ENCODE measurements at regions not wholly inside any gene's neighbourhood (a gene's known extent, or its start where the extent isn't known, plus 50 kb on each side); places are given as distances from the start of the nearest gene placed in this dataset.

- Histone ChIP-seq H3K23me2 (ENCODE audit: insufficient read length, low read depth, low read length, poor library complexity, severe bottlenecking) (no peaks in the 10 kb centered on the region), H2BK5ac (ENCODE audit: insufficient read length, low read length) (no peak overlapping the region), H3K4me2 (ENCODE audit: insufficient read depth, insufficient read length, low read length) (no peak overlapping the region), H3K56ac (ENCODE audit: insufficient read length, low read depth, low read length) (no peak overlapping the region), H2BK15ac (ENCODE audit: low read depth, low read length) (no peak overlapping the region), H2BK12ac (ENCODE audit: insufficient read length, low read depth, low read length) (no peak overlapping the region), H3K79me2 (ENCODE audit: insufficient read depth, low read length) (no peaks in the 10 kb centered on the region), H2BK120ac (ENCODE audit: low read depth, low read length, poor library complexity, severe bottlenecking) (no peak overlapping the region), H4K20me1 (ENCODE audit: control insufficient read depth, insufficient read depth, insufficient read length) (no peaks in the 10 kb centered on the region), H2AFZ (ENCODE audit: low read length) (no peak overlapping the region), H3K18ac (ENCODE audit: insufficient read length, low read depth, low read length) (no peak overlapping the region), H3K27ac (ENCODE audit: insufficient read length, low read depth, low read length) (no peak overlapping the region), H3K79me1 (ENCODE audit: insufficient read depth, low read depth, low read length, poor library complexity, severe bottlenecking) (no peaks in the 10 kb centered on the region), H3K4ac (ENCODE audit: low read depth, low read length) (no peak overlapping the region), H3T11ph (ENCODE audit: low read length) (no peak overlapping the region), H2AK5ac (ENCODE audit: insufficient read length, low read length) (no peak overlapping the region), H3K23ac (ENCODE audit: insufficient read length, low read depth, low read length) (no peak overlapping the region), H3K14ac (ENCODE audit: insufficient read depth, low read length) (no peak overlapping the region), H3K27me3 (ENCODE audit: insufficient read depth, low read length) (no peaks in the 10 kb centered on the region), H4K91ac (ENCODE audit: insufficient read length, low read depth, low read length) (no peak overlapping the region), H4K8ac (replicated peaks; ENCODE audit: insufficient read length, low read depth, low read length) (no peak overlapping the region), H3K9me3 (ENCODE audit: control insufficient read depth, low read depth, low read length) (peaks cover 6% of the 10 kb centered on the region), H2BK20ac (ENCODE audit: low read depth, low read length, poor library complexity, severe bottlenecking) (no peak overlapping the region), H3K4me1 (ENCODE audit: insufficient read depth, low read length) (no peaks in the 10 kb centered on the region), H3K9ac (ENCODE audit: extremely low read depth, insufficient read length, low read length) (no peak overlapping the region), H4K5ac (ENCODE audit: insufficient read length, low read depth, low read length) (no peak overlapping the region)
- WGBS (ENCODE audit: extremely low coverage, insufficient read length, low lambda C conversion rate) = no CpG with 5 or more reads among the region's 1 CpG
- no peak overlapping the region for H3K4me3 Mint-ChIP-seq
- H3K36me3 Mint-ChIP-seq (ENCODE audit: insufficient read depth in 1 of 3, low read depth in 3 of 3) = peaks cover 7 to 11% (median 8%) of the 10 kb centered on the region in 3 experiments
- no peak overlapping the region for H3K27ac Mint-ChIP-seq
- no peaks in the 10 kb centered on the region for H3K4me1 Mint-ChIP-seq
- DNase-seq = no peak
- TF ChIP-seq, protein P1, sequence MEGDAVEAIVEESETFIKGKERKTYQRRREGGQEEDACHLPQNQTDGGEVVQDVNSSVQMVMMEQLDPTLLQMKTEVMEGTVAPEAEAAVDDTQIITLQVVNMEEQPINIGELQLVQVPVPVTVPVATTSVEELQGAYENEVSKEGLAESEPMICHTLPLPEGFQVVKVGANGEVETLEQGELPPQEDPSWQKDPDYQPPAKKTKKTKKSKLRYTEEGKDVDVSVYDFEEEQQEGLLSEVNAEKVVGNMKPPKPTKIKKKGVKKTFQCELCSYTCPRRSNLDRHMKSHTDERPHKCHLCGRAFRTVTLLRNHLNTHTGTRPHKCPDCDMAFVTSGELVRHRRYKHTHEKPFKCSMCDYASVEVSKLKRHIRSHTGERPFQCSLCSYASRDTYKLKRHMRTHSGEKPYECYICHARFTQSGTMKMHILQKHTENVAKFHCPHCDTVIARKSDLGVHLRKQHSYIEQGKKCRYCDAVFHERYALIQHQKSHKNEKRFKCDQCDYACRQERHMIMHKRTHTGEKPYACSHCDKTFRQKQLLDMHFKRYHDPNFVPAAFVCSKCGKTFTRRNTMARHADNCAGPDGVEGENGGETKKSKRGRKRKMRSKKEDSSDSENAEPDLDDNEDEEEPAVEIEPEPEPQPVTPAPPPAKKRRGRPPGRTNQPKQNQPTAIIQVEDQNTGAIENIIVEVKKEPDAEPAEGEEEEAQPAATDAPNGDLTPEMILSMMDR (conservative IDR thresholded peaks at IDR 0.05) = no peak
- H3K9me3 Mint-ChIP-seq = peaks cover 16 to 70% of the 10 kb centered on the region in 2 experiments
- H3K27me3 Mint-ChIP-seq (ENCODE audit: low read depth) = no peaks in the 10 kb centered on the region
These were observed 676.7 kb upstream of the ACTRT1 start for GRCh38 chrX:128728943-128729342.

Measured in H9 (cell line).